Hepatocyte (in vitro differentiated cells): ENCODE measurements at regions not wholly inside any gene's neighbourhood (a gene's known extent, or its start where the extent isn't known, plus 50 kb on each side); places are given as distances from the start of the nearest gene placed in this dataset.

ENCODE experiments used
- DNase-seq: peaks from one replicate; pipeline ENCODE4 v3.0.0-alpha.2; 2016; ENCODE audit warnings: low spot score
- H2AFZ ChIP-seq: fragments of 200-600 bp; sonication (generic); 2 replicates; pipeline ENCODE4 v1.6.0; 2016; ENCODE audit warnings: antibody characterized with exemption, mild to moderate bottlenecking
- H3K27ac ChIP-seq: fragments of 200-600 bp; sonication (generic); 2 replicates; pipeline ENCODE4 v1.5.1; 2016; ENCODE audit warnings: mild to moderate bottlenecking
- H3K27me3 ChIP-seq: fragments of 200-600 bp; sonication (generic); 2 replicates; pipeline ENCODE4 v1.6.1; 2016
- H3K36me3 ChIP-seq: fragments of 200-600 bp; sonication (generic); replicated peaks from 2 replicates; pipeline ENCODE4 v1.5.1; 2016; ENCODE audit warnings: low read depth; ENCODE audit not compliant: insufficient read depth
- H3K4me1 ChIP-seq: fragments of 200-600 bp; sonication (generic); 2 replicates; pipeline ENCODE4 v1.5.1; 2016; ENCODE audit warnings: mild to moderate bottlenecking, moderate library complexity; ENCODE audit not compliant: insufficient read depth
- H3K4me2 ChIP-seq: fragments of 200-600 bp; sonication (generic); 2 replicates; pipeline ENCODE4 v1.6.0; 2016
- H3K4me3 ChIP-seq: fragments of 200-600 bp; sonication (generic); 2 replicates; pipeline ENCODE4 v1.5.1; 2016; ENCODE audit warnings: mild to moderate bottlenecking
- H3K79me2 ChIP-seq: fragments of 200-600 bp; sonication (generic); 2 replicates; pipeline ENCODE4 v1.6.0; 2017; ENCODE audit warnings: mild to moderate bottlenecking
- H3K9me2 ChIP-seq: fragments of 200-600 bp; sonication (generic); replicated peaks from 2 replicates; pipeline ENCODE4 v1.6.0; 2017; ENCODE audit warnings: mild to moderate bottlenecking; ENCODE audit not compliant: insufficient read depth
- H3K9me3 ChIP-seq: fragments of 200-600 bp; sonication (generic); 2 replicates; pipeline ENCODE4 v1.5.1; 2016; ENCODE audit warnings: low read depth, mild to moderate bottlenecking
- H4K20me1 ChIP-seq: fragments of 200-600 bp; sonication (generic); 2 replicates; pipeline ENCODE4 v1.6.0; 2016; ENCODE audit warnings: mild to moderate bottlenecking; ENCODE audit not compliant: insufficient read depth, poor library complexity, severe bottlenecking
- EZH2 ChIP-seq: fragments of 200-600 bp; sonication (generic); IDR thresholded peaks from 2 replicates; pipeline ENCODE4 v1.6.1; 2016; ENCODE audit warnings: antibody characterized with exemption, mild to moderate bottlenecking, borderline replicate concordance
- EZH2phosphoT487 ChIP-seq: fragments of 200-600 bp; sonication (generic); IDR thresholded peaks from one replicate; pipeline ENCODE4 v1.6.1; 2018; ENCODE audit warnings: antibody characterized with exemption, mild to moderate bottlenecking, low read depth, moderate library complexity; ENCODE audit not compliant: unreplicated experiment, severe bottlenecking
- WGBS: methylation state at CpG from one replicate; pipeline ENCODE4 v1.1.6; 2016; ENCODE audit warnings: low lambda C conversion rate; ENCODE audit errors: missing lambda C conversion rate; 5-methylcytosine and 5-hydroxymethylcytosine counted together
- TF ChIP-seq, protein P1 (sequence below): fragments of 200-600 bp; sonication (generic); IDR thresholded peaks from 2 replicates; pipeline ENCODE4 v1.5.1; 2016; ENCODE audit warnings: antibody characterized with exemption, mild to moderate bottlenecking; ENCODE audit not compliant: poor library complexity

DNA sequence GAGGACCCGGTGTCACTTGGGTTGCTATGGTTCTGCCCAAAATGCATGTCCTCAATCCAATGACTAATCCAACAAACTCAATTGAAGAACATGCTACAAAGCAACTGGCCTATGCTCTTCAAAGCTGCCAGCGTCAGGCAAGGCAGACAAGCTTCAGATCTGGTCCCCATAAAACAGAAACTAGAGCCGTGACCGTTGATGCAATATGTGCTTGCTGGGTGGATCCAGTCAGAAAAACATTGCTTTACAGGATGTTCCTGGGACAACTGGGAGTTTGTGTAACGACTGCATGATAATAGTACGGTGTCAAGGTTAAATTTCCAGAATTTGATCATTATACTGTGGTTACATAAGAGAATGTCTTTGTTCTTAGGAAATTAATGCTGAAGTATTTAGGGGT, 120.7 kb upstream of the CTBP2 start:
- TF ChIP-seq EZH2: no peak
- TF ChIP-seq, protein P1, sequence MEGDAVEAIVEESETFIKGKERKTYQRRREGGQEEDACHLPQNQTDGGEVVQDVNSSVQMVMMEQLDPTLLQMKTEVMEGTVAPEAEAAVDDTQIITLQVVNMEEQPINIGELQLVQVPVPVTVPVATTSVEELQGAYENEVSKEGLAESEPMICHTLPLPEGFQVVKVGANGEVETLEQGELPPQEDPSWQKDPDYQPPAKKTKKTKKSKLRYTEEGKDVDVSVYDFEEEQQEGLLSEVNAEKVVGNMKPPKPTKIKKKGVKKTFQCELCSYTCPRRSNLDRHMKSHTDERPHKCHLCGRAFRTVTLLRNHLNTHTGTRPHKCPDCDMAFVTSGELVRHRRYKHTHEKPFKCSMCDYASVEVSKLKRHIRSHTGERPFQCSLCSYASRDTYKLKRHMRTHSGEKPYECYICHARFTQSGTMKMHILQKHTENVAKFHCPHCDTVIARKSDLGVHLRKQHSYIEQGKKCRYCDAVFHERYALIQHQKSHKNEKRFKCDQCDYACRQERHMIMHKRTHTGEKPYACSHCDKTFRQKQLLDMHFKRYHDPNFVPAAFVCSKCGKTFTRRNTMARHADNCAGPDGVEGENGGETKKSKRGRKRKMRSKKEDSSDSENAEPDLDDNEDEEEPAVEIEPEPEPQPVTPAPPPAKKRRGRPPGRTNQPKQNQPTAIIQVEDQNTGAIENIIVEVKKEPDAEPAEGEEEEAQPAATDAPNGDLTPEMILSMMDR: no peak
- no peak for TF ChIP-seq EZH2phosphoT487
- no peak overlapping the region for H3K4me3 ChIP-seq
- no peaks in the 10 kb centered on the region for H3K4me1 ChIP-seq
- no peak overlapping the region for H3K4me2 ChIP-seq
- H3K27me3 ChIP-seq: no peaks in the 10 kb centered on the region
- no peaks in the 10 kb centered on the region for H3K79me2 ChIP-seq
- no peaks in the 10 kb centered on the region for H3K9me3 ChIP-seq
- H2AFZ ChIP-seq: no peak overlapping the region
- 72% methylated on average over 6 of the region's 6 CpGs for WGBS
- no peaks in the 10 kb centered on the region for H3K36me3 ChIP-seq
- no peak for DNase-seq
- H4K20me1 ChIP-seq: no peaks in the 10 kb centered on the region
- no peaks in the 10 kb centered on the region for H3K9me2 ChIP-seq
- H3K27ac ChIP-seq: no peak overlapping the region

DNA sequence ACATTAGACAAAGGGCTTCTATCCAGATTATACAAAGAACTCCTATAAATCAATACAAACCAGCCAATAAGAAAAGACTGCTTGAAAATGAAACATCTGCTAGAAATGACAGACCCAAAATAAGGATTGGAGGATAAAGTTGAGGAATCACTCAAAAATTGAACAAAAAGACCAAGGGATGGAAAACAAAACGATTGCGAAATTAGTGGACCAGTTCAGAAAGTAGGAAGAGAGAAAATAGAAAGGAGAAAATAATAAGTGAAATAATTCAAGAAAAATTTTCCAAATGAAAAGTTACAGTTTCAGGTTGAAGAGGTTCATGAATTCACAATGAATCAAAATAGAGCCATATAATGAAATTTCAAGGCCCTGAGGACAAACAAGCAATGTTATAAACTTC, 115.8 kb upstream of the CTBP2 start:
- no peak overlapping the region for H3K27ac ChIP-seq
- no peaks in the 10 kb centered on the region for H3K9me3 ChIP-seq
- H3K36me3 ChIP-seq: no peaks in the 10 kb centered on the region
- H4K20me1 ChIP-seq: no peaks in the 10 kb centered on the region
- H3K4me2 ChIP-seq: no peak overlapping the region
- no peaks in the 10 kb centered on the region for H3K4me1 ChIP-seq
- no peak for DNase-seq
- no peak overlapping the region for H3K4me3 ChIP-seq
- WGBS: 94% methylated on average over 2 of the region's 2 CpGs
- no peaks in the 10 kb centered on the region for H3K79me2 ChIP-seq
- H3K9me2 ChIP-seq: no peaks in the 10 kb centered on the region
- TF ChIP-seq EZH2phosphoT487: no peak
- H3K27me3 ChIP-seq: no peaks in the 10 kb centered on the region
- H2AFZ ChIP-seq: no peak overlapping the region

DNA sequence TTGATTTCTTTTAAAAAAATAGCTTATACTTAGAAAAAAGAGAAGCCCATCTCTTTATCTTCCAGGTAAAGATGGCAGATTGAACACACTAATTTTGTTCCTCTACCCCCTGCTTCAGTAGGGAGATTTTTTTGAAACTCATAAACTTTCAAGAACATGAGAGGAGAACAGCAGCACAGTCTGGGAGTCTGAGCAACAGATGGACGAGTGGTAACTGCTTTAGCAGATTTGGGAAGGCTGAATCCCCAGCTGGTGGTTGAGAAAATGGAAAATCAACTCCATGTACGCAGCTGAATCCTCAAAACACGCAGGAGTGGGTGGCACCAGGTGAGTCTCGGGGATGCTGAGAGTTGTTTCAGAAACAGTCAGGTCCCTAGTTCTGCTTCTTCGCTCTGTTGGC, 114.6 kb upstream of the CTBP2 start:
- no peaks in the 10 kb centered on the region for H4K20me1 ChIP-seq
- H3K4me3 ChIP-seq: no peak overlapping the region
- no peaks in the 10 kb centered on the region for H3K4me1 ChIP-seq
- H3K27ac ChIP-seq: no peak overlapping the region
- H3K9me3 ChIP-seq: no peaks in the 10 kb centered on the region
- H3K79me2 ChIP-seq: no peaks in the 10 kb centered on the region
- H3K27me3 ChIP-seq: no peaks in the 10 kb centered on the region
- H3K36me3 ChIP-seq: no peaks in the 10 kb centered on the region
- no peak for DNase-seq
- no peak overlapping the region for H2AFZ ChIP-seq
- H3K9me2 ChIP-seq: no peaks in the 10 kb centered on the region
- H3K4me2 ChIP-seq: no peak overlapping the region
- WGBS: 90% methylated on average over 5 of the region's 5 CpGs
- TF ChIP-seq, protein P1: no peak
- TF ChIP-seq EZH2phosphoT487 (no peak), EZH2 (no peak)

DNA sequence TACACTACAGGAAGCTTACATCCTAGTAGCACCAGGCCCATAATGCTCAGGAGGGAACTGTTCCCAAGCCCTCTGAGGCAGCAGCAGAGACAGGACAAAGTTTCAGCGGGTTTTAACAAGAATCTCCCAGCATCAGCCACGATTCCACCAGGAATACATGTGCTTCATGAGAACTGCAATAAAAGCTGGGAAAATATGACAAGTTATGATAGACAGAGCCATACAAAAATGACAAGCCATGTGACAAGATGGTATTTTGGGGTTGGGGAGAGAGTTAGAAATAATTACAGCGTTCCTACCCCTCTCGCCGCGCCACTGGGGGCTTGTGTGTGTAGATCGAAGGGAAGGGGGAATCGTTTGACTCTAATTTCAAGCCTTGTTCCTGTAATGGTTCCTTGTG, 112.7 kb upstream of the CTBP2 start:
- Histone ChIP-seq H3K4me2 (no peak overlapping the region), H3K79me2 (no peaks in the 10 kb centered on the region), H3K36me3 (no peaks in the 10 kb centered on the region), H3K4me3 (no peak overlapping the region), H3K9me2 (no peaks in the 10 kb centered on the region), H4K20me1 (no peaks in the 10 kb centered on the region), H3K27me3 (no peaks in the 10 kb centered on the region), H3K27ac (no peak overlapping the region), H3K9me3 (no peaks in the 10 kb centered on the region), H3K4me1 (no peaks in the 10 kb centered on the region), H2AFZ (no peak overlapping the region)
- no peak for DNase-seq
- 92% methylated on average over 8 of the region's 8 CpGs for WGBS
- TF ChIP-seq EZH2phosphoT487: no peak
- TF ChIP-seq, protein P1: no peak
